ENCODE measurements at regions not wholly inside any gene's neighbourhood (a gene's known extent, or its start where the extent isn't known, plus 50 kb on each side); places are given as distances from the start of the nearest gene placed in this dataset.

DNA sequence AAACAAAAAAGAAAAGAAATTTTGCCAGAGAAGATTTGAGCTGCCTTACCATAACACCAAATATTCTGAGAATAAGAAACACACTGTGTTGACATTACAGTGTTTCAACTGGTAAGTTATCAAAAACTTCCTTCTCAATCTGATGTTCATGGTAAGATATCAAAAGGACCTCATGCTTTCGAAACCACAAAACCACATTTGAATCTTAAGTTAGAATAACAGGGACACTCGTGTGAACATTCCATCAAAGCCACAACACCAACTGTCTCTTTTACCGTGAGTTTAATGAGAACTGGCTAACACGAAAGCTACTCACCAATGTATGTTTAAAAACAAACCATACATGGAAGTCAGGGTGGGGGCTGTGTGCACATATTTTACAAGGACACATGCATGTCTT, 73.0 kb upstream of the OPRM1 start:
- Histone ChIP-seq H3K23me2 (ENCODE audit: low read depth, low read length) (no peaks in the 10 kb centered on the region), H4K20me1 (replicated peaks in 1 of 2; ENCODE audit: control insufficient read depth in 1 of 2, insufficient read depth in 2 of 2, low read length in 2 of 2) (no peaks in the 10 kb centered on the region), H3K79me1 (ENCODE audit: low read depth, low read length) (no peaks in the 10 kb centered on the region), H3K79me2 (ENCODE audit: control insufficient read depth in 1 of 2, insufficient read depth in 2 of 2, low read length in 2 of 2) (no peaks in the 10 kb centered on the region), H2BK5ac (ENCODE audit: low read depth, low read length) (no peak overlapping the region), H4K5ac (ENCODE audit: insufficient read length, low read depth, low read length) (no peak overlapping the region), H3K14ac (ENCODE audit: insufficient read length) (no peak overlapping the region), H2BK15ac (ENCODE audit: low read length) (no peak overlapping the region), H3K27ac (ENCODE audit: low read depth, low read length) (no peak overlapping the region), H3K4ac (replicated peaks; ENCODE audit: insufficient read length, low read depth, low read length) (no peak overlapping the region), H3K4me2 (ENCODE audit: insufficient read depth in 1 of 2, low read depth in 2 of 2, low read length in 2 of 2) (no peak overlapping the region), H3K4me1 (replicated peaks in 1 of 4; ENCODE audit: control insufficient read depth in 3 of 4, insufficient read depth in 4 of 4, low read length in 3 of 4) (no peaks in the 10 kb centered on the region), H2BK12ac (ENCODE audit: low read depth, low read length) (no peak overlapping the region), H2BK20ac (ENCODE audit: low read length) (no peak overlapping the region), H3K18ac (ENCODE audit: extremely low read depth, low read length) (no peak overlapping the region), H2AK5ac (ENCODE audit: low read depth, low read length) (no peak overlapping the region), H3K9me3 (ENCODE audit: insufficient read depth in 2 of 2, low read depth in 1 of 2, low read length in 1 of 2) (no peaks in the 10 kb centered on the region), H3K9ac (replicated peaks in 1 of 4; ENCODE audit: extremely low read depth in 1 of 4, low read depth in 3 of 4, low read length in 3 of 4) (no peak overlapping the region), H2BK120ac (replicated peaks; ENCODE audit: low read depth, low read length) (no peak overlapping the region), H3K4me3 (ENCODE audit: extremely low read depth in 1 of 4, insufficient read depth in 2 of 4, low read depth in 3 of 4, low read length in 4 of 4) (no peak overlapping the region), H3K36me3 (ENCODE audit: control insufficient read depth in 2 of 4, insufficient read depth in 4 of 4, low read length in 3 of 4) (no peaks in the 10 kb centered on the region), H2AFZ (ENCODE audit: low read length) (no peak overlapping the region; the same call in 1 of the 2 replicates), H3K56ac (replicated peaks; ENCODE audit: insufficient read length, low read depth, low read length) (no peak overlapping the region), H3K23ac (ENCODE audit: insufficient read length) (no peak overlapping the region), H4K8ac (ENCODE audit: extremely low read depth, insufficient read depth, low read length) (no peak overlapping the region), H4K91ac (replicated peaks; ENCODE audit: insufficient read length, low read length) (no peak overlapping the region), H3K27me3 (replicated peaks in 1 of 4; ENCODE audit: control insufficient read depth in 3 of 4, extremely low read depth in 1 of 4, insufficient read depth in 3 of 4, low read length in 3 of 4) (no peaks in the 10 kb centered on the region)
- 87% methylated on average over 4 of the region's 4 CpGs; no CpG with 5 or more reads in 1 of the 2 experiments for WGBS, 2 experiments (ENCODE audit: extremely low coverage in 1 of 2, insufficient coverage in 1 of 2, insufficient read length in 1 of 2, insufficient replicate concordance in 2 of 2, low coverage in 1 of 2, low lambda C conversion rate in 2 of 2, missing lambda C conversion rate in 1 of 2)
- POLR2A ChIA-PET (ENCODE audit: partially characterized antibody), result no interaction called here
- TF ChIP-seq ASH2L (IDR thresholded peaks at IDR 0.05; ENCODE audit: low read length) (no peak), GABPA (IDR thresholded peaks at IDR 0.05; ENCODE audit: borderline replicate concordance, insufficient read depth, low read length) (no peak), KDM4A (IDR thresholded peaks at IDR 0.05; ENCODE audit: low read depth, low read length, severe bottlenecking) (no peak), KDM1A (IDR thresholded peaks at IDR 0.05; ENCODE audit: borderline replicate concordance, low read length) (no peak)
- TF ChIP-seq, protein P1, sequence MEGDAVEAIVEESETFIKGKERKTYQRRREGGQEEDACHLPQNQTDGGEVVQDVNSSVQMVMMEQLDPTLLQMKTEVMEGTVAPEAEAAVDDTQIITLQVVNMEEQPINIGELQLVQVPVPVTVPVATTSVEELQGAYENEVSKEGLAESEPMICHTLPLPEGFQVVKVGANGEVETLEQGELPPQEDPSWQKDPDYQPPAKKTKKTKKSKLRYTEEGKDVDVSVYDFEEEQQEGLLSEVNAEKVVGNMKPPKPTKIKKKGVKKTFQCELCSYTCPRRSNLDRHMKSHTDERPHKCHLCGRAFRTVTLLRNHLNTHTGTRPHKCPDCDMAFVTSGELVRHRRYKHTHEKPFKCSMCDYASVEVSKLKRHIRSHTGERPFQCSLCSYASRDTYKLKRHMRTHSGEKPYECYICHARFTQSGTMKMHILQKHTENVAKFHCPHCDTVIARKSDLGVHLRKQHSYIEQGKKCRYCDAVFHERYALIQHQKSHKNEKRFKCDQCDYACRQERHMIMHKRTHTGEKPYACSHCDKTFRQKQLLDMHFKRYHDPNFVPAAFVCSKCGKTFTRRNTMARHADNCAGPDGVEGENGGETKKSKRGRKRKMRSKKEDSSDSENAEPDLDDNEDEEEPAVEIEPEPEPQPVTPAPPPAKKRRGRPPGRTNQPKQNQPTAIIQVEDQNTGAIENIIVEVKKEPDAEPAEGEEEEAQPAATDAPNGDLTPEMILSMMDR (IDR thresholded peaks at IDR 0.05; ENCODE audit: control extremely low read depth in 1 of 3, insufficient read depth in 1 of 3, low read depth in 1 of 3, low read length in 3 of 3), result no peak
- TF ChIP-seq, protein P2, sequence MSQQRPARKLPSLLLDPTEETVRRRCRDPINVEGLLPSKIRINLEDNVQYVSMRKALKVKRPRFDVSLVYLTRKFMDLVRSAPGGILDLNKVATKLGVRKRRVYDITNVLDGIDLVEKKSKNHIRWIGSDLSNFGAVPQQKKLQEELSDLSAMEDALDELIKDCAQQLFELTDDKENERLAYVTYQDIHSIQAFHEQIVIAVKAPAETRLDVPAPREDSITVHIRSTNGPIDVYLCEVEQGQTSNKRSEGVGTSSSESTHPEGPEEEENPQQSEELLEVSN (IDR thresholded peaks at IDR 0.05), result no peak
- DNase-seq (ENCODE audit: low read depth in 1 of 2, low spot score in 2 of 2), result no peak
- CTCF ChIA-PET (ENCODE audit: partially characterized antibody), result interaction anchor here (1.5 to 2.0 kb wide), 2 partner anchors 18 to 48 kb away, joined by 3 to 7 read pairs; no protein-coding TSS in a partner anchor
- FAIRE-seq, result no peak
